IPS-18c (cell line): ENCODE measurements at regions not wholly inside any gene's neighbourhood (a gene's known extent, or its start where the extent isn't known, plus 50 kb on each side); places are given as distances from the start of the nearest gene placed in this dataset.
"Not testable (repeated sequence)": the region's sequence is repeated elsewhere in the genome, so short reads cannot be mapped to it uniquely, and the experiment has no call there.

Experiments
- H3K4me3 ChIP-seq: 2 replicates; pipeline ENCODE4 v1.7.0; 2013; ENCODE audit warnings: low read depth, mild to moderate bottlenecking, low read length, moderate library complexity; ENCODE audit not compliant: insufficient read depth
- H3K9me3 ChIP-seq: one replicate; pipeline ENCODE4 v1.6.1; 2013; ENCODE audit warnings: mild to moderate bottlenecking, low read length, moderate library complexity; ENCODE audit not compliant: control insufficient read depth, insufficient read depth

DNA sequence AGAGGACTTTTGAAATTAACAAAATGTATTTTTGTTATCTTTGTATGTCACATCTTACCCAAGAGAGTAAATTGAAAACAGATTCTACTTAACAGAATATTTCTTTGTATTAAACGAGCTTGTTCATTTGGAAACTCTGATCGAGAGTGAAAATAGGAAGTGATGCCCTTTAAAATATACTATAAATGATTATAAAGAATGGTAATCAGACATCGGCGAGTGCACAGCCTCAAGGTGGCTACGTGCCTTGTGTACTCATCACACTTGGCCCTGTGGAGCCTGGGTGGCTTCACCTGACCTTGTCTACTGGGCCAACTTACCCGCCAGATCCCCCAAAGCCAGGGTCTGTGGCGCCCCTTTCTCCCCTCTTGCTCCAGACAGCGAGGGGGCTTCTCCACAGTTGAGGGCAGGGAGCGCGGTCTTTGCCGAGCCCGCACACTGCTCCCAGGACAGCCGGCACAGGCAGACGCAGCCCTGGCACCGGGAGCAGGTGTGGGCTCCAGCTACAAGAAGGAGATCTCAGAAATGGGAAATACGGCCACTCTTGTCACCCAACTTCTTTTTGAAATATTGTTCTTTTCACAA is 243.2 kb downstream of the CEMIP2 start:
- H3K4me3 ChIP-seq: no peak overlapping the region
- H3K9me3 ChIP-seq: no peaks in the 10 kb centered on the region

DNA sequence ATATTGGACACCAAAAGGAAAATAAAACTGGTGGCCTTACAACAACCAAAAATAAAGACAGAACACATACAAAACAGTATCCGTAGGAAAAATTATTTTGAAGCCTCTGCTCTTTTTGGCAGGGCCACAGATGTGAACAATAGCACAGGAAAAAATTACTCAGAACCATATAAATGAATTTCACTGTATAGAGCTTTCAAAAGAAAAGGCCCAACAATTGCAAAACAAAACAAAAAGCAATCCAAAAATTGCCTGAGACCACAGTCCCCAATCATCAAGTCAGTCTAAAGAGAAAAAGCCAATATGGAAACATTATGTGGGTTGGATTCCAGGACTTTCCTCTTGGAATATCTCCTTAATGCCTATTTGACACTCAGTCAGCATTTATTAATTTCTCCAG is 243.8 kb downstream of the CEMIP2 start:
- Histone ChIP-seq H3K9me3 (no peaks in the 10 kb centered on the region), H3K4me3 (no peak overlapping the region)

DNA sequence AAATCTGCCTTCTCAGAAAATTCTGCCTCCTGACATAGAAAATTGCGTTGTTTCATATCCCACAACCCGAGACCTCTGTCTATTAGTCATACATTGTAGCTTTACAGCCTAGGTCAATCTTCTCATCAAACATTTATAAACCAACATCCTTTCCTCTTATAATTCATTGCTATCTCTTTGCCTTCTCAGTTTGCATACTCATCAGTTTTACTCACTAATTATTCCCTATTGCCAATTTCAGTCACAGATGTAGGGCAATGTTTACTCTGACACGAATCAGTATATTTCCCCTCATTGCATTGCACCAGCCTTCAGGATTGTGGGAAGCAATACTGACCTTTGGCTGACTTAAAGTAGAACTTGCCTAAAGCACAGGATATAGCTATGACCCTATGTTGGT is 247.2 kb downstream of the CEMIP2 start:
- Histone ChIP-seq H3K4me3 (no peak overlapping the region), H3K9me3 (no peaks in the 10 kb centered on the region)

DNA sequence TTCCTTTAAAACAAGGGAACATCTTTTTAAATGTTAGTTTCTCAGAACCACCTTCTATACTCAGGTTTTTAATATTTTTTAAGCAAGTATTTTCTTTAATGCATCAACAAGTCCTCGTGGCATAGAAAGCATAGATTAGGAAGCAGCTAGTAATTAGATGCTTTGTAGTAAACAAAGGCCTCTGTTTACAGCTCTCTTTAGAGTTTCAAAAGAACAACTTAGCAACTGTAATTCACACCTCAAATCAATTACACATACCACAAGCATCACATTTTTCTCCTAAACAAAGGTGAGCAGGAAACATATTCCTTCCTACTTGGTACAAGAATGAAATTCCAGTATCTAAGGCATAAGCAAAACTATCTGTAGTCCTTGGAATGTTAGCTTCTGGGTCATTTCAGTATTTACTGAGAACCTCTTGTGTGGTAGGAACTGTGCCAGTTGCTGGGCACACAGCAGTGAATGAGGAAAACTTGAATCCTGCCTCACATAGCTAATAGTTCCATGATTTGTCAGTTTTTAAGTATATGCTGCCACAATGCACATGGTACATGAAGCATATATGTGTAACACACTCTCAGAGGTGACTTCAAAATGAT is 249.1 kb downstream of the CEMIP2 start:
- Histone ChIP-seq H3K9me3 (no peaks in the 10 kb centered on the region), H3K4me3 (no peak overlapping the region)

DNA sequence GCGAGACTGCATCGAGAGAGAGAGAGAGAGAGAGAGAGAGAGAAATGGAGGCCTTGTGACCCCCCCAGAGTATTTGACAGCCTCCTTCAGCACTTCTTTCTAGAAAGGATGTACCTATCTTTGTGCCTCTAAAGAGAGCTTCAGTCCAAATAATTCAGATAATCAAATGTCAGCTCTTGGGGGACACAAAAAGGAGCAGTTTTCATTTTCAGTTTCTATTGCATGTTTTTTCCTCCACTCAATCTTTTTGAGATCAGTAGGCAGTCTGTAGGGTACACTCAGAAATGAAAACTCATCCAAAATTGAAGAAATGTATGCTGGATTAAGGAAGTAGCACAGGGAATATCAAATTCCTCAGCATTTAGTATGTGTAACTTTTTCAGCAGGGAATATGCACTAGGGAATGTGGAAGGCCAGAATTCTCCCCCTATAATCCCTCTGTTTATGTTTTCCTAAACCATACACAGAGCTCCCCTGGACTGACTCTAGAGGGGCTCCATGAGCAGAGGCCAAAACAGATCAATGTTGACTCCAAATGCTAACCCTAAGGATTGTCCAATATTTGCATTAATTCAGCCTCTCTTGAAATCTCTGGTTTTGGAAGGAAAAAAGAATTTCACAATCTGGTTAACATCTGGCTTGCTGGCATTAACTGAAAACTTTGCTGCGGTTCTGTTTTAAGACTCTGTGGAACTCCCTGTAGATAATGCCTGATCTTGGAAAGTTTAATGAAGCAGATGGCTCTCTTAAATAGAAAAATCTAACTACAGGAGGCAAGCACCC is 250.1 kb downstream of the CEMIP2 start:
- Histone ChIP-seq H3K4me3 (no peak overlapping the region), H3K9me3 (no peaks in the 10 kb centered on the region)

DNA sequence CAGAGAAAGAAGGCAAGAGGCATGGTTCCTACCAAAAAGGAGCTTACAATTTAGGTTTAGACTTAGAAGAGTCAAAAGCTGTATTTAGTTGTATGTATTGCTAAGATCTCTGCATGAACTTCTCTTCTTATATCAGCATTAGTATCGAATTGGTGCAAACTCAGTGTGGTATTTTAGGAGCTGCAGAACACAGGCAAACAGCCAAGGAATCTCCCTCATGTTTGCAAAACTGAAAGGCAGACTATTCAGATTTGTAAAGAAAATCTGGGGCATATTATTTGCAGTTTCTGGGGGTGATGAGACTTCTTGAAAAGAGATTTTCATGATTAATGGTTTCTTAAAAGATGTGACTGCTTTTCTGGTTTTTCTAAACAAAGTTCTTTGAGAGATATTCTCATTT is 252.7 kb downstream of the CEMIP2 start:
- H3K9me3 ChIP-seq: no peaks in the 10 kb centered on the region
- no peak overlapping the region for H3K4me3 ChIP-seq

DNA sequence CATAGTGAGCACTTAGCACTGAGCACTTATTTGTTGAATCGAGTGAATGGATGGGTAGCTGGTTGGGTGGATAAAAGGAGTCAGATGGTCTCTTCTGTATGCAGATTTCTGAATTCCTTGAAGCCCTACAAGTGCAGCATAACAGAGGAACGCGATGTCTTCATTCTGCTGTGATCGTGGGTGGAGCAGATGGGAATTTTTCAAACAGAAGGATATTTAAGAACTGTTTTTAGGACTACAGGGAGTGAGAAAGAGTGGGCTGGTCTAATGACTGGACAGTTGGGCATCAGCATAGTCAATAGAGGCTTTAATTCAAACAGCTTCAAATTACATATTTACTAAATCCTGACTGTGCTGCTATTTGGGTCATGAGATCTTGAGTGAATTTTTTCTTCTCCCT is 253.2 kb downstream of the CEMIP2 start:
- no peak overlapping the region for H3K4me3 ChIP-seq
- H3K9me3 ChIP-seq: no peaks in the 10 kb centered on the region

DNA sequence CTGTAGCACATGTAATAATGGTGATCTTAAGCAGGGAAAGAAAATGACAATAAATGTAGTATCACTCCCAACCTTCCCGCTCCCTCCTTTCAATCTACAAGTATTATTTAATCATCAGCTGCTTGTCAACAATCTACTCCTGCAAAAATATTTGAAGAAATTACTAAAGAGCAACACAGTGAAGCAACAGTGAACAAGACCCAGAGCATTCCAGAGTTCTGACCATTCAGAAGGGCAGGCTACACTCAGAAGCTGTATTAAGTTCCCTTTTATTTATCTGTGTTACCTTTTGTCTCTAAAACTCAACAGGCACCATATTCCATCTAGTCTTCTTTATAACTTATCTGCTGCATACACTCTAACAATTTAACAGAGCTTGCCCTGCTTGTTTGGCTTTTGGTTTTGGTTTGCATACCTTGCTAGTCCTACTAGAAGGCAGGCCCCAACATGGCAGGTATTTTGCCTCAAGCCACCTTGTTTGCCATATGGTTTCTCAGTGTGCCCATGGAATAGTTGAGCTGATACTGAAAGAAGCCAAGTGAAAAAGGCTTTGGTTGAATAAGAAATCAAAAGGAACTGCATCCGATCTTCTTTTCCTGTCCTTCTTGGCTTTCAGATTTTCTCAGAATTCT is 253.9 kb downstream of the CEMIP2 start:
- H3K4me3 ChIP-seq: no peak overlapping the region
- no peaks in the 10 kb centered on the region for H3K9me3 ChIP-seq

DNA sequence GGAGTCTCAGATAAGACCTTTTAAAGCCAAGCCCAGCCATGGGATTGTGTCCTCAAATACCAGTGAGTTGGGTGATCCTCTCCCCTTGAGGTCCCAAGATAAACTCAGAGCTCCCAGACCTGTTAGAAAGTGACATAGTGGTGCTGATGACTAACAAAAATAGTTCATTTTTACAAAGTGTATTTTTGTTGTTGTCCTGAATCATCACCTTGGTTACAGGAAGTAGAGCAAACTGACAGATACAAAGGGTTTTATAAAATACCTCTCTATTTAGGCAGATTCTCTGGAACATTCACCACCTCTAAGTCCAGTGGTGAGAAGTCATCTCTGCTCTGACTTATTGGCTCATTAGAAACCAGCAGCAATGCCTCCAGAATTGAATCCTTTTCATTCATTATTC is 259.3 kb downstream of the CEMIP2 start:
- H3K4me3 ChIP-seq: no peak overlapping the region
- no peaks in the 10 kb centered on the region for H3K9me3 ChIP-seq

DNA sequence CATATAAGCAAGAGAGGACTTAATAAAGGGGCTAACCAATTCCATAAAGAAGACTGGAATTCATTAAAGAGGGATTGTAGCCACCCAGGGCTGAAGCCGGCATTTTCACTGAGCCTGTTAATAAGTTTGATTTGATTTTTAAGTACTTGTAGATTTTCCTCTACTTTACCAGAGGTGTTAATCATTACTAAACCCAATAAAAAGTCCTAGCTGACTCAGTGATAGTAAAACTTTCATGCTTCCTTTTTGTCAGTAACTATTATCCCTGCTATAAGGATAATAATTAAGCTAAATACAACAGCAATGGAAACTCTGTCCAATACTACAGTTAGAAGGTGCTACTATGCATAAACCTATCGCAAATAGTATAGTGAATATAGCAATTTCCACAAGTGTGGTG is 260.2 kb downstream of the CEMIP2 start:
- not testable (repeated sequence) for H3K9me3 ChIP-seq, H3K4me3 ChIP-seq

DNA sequence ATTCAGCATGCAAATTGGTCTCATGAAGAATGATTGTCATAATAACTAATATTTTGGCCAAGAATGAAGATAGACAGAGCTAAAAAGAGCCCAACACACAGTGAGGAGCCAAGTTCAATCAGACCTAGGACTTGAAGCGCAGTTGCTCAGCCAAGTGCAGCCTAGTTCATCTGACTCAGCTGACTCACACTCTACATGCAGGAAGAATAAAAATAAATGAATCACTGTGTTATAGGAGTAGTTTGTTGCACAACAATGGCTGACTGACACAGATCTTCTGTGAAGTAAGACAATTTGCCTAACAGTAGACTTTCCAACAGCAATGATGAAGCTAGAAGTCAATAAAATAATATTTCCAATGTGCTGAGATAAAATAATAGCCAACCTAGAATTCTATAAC is 261.5 kb downstream of the CEMIP2 start:
- Histone ChIP-seq H3K9me3 (no peaks in the 10 kb centered on the region), H3K4me3 (no peak overlapping the region)

DNA sequence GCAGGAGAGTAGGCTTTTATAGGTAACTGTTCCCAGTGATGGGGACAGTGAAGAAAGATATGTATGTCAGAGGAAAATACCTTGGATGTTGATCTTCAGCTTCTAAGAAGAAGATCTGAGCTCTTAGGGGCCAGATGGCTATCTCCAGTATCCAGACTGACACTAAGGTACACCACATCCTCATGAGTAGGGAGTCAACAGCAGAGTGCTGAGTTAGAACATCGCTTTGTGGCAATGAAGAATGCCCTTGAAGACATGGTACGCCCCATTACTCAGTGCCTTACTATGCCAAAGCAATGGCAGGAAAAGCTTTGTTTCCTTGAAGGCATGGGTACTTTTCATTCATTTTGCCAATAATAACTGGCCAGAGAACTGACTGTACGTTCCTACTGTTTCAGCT is 263.7 kb downstream of the CEMIP2 start:
- Histone ChIP-seq H3K4me3 (no peak overlapping the region), H3K9me3 (no peaks in the 10 kb centered on the region)

DNA sequence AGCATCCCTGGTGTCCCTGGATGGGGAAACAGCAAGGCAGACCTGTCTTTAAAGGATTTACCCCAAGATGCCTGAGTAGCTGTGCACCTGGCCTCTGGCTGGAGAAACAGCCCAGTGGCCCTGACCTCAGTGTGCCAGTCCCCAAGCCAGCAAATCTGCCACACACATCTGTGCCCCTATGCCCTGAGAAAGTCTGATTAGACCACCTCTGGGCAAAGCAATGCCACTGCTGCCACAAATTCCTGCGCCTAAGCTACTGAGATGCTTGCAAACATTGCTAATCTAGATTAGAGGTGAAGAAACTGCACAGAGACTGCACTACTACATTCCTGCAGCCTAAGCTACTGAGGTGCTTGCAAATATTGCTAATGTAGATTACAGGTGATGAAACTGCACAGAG is 269.6 kb downstream of the CEMIP2 start:
- H3K4me3 ChIP-seq: no peak overlapping the region
- no peaks in the 10 kb centered on the region for H3K9me3 ChIP-seq

DNA sequence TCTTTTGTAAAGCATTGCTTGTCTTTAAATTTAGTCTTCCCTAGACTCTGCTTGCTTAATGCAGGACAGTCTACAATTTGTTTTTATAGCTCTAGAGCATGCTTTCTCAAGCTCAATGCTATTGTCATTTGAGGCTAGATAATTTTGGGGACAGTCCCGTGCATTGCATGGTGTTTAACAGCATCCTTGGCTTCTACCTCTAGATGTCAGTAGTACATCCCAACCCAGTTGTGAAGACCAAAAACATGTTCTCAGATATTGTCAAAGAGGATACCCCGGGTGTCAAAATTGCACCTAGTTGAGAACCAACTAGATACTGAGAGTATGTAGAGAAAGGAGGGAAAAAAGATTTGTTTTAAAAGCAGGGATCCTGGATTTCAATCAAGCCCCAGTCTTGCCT is 277.5 kb downstream of the CEMIP2 start:
- H3K9me3 ChIP-seq: no peaks in the 10 kb centered on the region
- no peak overlapping the region for H3K4me3 ChIP-seq

DNA sequence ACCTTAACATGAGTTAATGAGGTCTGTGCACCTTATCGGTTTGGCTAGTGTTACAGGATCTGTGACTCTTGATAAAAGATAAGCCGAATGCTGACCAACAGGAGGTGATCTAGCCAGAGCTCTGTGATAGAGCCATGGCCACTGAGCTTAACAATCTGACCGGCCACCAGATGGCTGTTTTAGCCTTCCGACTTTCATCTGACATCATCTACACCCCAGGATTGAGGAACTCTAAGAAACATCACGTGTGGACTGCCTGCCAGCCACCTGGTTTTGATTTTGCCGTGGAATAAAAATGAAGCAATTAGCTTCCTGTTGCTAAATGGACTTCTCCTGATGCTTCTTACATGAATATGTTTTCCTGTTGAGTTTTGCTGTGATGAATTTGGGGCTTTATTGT is 281.3 kb downstream of the CEMIP2 start:
- H3K4me3 ChIP-seq: no peak overlapping the region
- H3K9me3 ChIP-seq: no peaks in the 10 kb centered on the region

DNA sequence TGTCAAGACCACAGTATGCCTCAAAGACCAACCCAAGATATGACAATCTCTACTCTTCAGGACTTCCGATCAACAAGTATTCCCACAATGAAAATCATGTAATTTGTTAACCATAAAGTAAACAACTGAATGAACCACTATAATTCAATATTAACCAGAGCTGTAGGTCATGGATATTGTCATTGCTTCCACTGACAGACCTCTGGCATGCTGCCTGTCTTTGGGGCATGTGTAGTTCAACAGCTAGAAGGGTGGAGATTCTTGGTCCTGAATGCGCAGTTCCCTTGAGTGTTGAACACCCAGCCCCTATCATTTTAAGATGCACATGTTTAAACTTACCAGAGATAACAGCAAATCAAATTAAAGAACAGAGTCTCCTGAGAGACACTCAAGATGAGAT is 283.0 kb downstream of the CEMIP2 start:
- no peak overlapping the region for H3K4me3 ChIP-seq
- H3K9me3 ChIP-seq: no peaks in the 10 kb centered on the region

DNA sequence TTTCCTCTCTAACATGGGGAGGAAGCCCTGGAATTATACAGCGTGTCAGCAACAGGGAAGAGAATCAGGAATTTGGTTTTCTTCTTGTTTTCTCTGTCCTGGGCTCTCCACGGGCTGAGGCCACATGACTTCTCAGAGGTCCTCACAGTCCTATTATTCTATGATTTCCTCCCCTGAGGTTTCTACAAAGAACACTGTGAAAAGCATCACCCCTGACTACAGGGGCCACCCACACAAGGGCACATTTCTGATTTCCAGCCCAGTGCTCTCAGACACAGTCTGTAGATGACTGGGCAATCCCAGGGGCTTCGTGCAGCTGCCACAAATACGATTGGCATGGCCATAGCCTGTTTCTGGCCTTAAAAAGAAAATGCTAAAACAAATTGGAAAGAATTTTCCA is 284.9 kb downstream of the CEMIP2 start:
- Histone ChIP-seq H3K9me3 (no peaks in the 10 kb centered on the region), H3K4me3 (no peak overlapping the region)

DNA sequence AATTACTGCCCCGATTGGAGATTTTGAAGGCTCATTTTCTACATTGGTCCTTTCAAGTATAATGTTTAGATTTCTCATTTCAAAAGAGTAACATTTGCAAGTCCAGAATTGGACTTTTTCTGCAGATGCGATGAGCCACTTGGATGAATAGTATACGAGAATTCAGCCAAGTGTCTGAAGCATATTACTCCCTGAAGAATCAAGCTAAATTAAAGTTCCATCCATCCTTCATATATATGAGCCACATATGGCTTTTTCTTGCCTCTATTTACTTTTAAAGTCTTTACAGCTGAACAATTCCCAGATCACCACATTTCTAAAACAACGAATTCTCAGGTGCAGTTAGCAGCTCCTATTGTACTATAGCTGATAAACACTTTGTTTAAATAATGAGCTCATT is 288.7 kb downstream of the CEMIP2 start:
- Histone ChIP-seq H3K4me3 (no peak overlapping the region), H3K9me3 (no peaks in the 10 kb centered on the region)
